ENCODE measurements at regions not wholly inside any gene's neighbourhood (a gene's known extent, or its start where the extent isn't known, plus 50 kb on each side); places are given as distances from the start of the nearest gene placed in this dataset.

DNA sequence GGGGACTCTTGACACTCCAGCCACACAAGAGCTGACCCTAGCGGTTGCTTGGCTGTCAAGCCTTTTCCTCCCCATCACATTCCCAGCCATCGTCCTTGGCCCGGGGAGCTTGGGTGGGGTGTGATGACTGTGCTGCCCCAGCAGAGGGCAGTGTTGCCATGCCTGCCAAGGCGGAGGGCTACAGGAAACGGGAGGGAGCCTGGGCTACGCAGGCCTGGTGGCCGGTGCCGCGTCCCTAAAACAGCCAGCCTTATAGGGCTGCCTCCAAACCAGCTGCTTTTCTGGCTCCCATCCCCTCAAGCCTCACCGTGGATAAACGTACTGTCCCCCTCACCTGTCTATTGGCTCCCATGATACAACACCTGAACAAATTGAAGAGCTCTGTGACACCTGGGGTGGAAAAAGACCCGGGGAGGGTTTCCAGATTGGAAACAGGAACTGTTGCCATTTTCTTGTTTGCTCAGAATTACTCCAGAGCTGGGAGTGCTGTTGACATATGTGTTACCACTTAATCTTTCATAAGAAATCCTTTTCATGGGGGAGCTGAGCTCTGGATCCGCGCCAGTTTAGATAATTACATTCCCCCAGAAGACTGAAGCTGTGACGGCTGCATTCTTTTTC lies 72.8 kb upstream of the ASTN2 start:
- DNase-seq (ENCODE audit: low read depth in 2 of 2, low spot score in 1 of 2) = no peak

DNA sequence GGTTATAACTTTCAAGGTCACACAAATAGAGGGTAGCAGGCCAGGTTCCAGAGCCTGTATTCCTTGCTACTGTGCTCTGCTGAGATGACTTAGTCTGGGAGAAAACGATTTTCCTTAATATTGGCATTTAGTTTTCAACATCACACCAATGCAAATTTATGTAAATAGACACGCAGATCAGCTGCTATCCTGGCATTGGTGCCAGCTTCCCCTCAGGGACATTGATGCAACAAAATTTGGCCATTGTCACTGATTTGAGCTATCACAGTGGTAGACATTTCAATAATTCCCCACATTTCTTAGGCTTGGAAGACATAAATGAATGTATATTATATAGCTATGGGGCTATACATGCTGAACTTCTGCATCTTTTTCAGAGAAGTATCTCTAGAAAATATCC lies 71.6 kb upstream of the ASTN2 start:
- no peak for DNase-seq (ENCODE audit: low read depth in 2 of 2, low spot score in 1 of 2)

DNA sequence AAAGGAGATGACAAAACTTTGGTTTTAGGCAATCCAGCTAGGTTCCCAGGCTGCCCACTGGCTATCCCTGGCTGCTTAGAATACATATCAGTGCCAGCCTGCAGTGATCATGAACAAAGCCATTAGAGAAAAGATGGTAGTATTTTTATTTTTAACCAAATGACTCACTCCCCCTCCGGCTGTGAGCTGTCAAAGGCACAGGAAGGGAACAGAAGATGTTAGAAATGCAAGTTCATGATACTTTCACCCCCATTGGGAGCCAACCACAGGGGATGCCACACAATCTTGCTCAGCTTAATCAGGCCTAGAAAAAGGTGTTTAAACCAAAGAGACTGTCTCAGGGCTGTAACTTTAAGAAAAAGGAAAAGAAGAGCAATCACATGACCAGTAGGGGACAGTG lies 70.3 kb upstream of the ASTN2 start:
- DNase-seq (ENCODE audit: low read depth in 2 of 2, low spot score in 1 of 2) = no peak

DNA sequence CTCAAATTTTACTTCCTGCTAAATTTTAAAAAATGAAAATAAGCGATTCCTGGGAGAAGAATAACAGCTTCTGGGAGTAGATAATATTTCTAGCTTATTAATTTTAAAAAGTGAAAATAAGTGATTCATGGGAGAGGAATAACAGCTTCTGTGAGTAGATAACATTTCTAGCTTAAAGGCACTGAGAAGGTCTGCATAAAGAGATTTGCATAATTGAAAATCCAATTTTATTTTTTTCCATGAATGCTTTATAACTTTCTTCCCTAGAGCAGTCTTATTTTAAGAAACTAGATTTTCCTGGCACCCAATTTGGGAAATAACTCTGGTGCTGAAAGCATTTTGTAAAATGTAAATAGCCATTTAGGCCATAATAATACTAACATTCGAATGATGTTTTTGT lies 65.9 kb upstream of the ASTN2 start:
- no peak for DNase-seq (ENCODE audit: low read depth in 2 of 2, low spot score in 1 of 2)

DNA sequence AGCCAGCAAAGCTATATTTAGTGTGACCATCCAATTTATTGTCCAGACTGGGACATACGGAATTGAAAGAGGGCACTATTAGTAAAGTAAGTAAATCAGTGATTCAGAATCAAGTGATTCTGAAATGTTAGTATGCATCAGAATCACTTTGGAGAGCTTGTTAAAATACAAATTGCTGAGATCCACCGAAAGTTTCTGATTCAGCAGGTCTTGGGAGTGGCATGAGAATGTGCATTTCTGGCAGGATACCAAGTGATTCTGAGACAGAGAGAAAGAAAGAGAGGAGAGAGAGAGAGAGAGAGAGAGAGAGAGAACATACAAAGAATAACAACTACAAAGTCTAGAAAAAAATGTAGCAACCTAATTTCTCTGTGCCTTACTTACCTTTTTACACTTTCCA lies 65.4 kb upstream of the ASTN2 start:
- DNase-seq (ENCODE audit: low read depth in 2 of 2, low spot score in 1 of 2) = no peak

DNA sequence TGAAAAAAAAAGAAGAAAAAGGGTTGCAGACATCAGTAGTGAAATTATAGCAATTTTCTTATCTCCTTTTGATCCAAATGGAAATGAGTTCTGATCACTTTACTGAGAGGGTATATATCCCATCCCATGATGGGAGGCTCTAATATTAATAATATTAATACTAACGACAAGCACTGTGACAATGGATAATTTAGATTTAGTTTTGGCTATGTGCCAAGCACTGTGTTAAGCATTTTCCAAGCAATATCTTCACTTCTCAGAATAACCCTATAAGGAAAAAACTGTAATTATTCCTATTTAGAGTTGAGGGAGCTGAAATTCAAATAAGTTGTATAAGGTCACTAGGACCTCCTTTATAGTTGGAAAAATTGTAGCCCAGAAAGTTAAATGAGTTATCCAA lies 58.4 kb upstream of the ASTN2 start:
- DNase-seq (ENCODE audit: low read depth in 2 of 2, low spot score in 1 of 2) = no peak

DNA sequence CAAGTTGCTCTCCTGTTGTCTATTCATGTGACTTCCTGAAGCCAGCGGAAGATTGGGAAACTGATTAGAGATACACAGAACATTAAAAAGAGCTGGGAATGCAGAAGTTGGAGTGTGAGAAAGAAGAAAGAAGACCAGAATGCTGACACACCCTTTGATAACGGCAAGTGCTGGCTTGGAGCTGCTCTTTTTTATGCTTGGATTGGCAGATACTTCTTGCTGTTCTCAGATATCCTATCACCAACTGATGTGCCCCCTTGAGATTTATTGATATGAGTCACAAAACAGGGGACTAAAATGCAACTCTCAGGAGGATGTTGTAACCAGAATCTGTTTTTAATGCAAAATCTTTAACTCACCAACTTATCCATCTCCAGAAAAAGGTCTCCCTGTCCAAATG lies 56.0 kb upstream of the ASTN2 start:
- no peak for DNase-seq (ENCODE audit: low read depth in 2 of 2, low spot score in 1 of 2)

DNA sequence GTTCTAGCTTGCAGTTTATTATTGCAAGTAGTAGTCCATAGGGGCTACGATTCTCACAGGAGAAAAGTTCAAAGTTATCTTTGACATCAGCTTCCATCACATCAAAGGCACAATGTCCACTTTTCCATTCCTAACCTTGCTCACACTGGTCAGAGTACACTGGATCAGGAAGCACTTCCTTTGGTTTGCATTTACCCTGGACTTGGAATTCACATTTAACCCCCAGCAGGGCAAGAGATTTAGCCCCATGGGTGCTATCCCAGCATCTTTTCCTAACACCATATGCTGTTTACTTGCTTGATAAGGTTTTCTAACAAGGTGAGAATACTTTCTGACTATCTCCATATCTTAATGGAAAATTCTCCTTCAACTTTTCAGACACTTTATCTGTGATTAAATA lies 55.6 kb upstream of the ASTN2 start:
- no peak for DNase-seq (ENCODE audit: low read depth in 2 of 2, low spot score in 1 of 2)

DNA sequence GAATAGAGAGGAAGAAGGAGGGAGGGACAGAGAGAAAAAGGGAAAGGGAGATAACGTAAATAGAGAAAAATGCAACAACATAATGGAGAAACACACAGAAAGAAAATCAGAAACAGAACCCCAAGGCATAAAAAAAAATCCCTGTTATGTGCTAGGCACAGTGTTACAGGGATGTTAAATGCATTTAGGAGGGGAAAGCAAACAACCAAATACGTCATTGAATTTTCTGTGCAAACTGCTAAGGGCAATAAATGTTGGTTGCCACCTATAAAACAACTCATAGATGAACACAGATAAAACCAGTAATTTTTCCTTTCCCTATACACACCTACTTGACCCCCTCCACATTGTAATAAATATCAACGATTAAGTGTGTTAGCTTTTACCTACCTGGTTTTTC lies 51.3 kb upstream of the ASTN2 start:
- DNase-seq (ENCODE audit: low read depth in 2 of 2, low spot score in 1 of 2) = no peak

DNA sequence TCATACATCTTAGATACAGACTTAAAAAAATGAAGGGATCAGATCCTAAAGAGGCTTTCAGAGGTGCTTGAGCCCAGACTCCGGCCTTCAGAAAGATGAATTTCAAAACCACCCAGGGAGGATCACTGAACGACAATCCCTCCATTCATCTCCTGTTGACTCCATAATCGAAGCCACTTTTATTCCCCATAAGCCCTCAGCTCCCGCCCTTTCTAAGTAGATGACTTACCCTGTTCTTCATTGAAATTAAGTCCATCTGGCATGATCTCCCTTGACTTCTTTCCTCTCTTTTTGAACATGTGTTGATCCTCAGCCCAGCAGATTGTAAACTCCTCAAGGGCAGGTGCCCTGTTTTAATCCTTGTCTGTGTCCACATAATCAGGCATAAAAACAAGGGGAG lies 50.8 kb upstream of the ASTN2 start:
- no peak for DNase-seq (ENCODE audit: low read depth in 2 of 2, low spot score in 1 of 2)

DNA sequence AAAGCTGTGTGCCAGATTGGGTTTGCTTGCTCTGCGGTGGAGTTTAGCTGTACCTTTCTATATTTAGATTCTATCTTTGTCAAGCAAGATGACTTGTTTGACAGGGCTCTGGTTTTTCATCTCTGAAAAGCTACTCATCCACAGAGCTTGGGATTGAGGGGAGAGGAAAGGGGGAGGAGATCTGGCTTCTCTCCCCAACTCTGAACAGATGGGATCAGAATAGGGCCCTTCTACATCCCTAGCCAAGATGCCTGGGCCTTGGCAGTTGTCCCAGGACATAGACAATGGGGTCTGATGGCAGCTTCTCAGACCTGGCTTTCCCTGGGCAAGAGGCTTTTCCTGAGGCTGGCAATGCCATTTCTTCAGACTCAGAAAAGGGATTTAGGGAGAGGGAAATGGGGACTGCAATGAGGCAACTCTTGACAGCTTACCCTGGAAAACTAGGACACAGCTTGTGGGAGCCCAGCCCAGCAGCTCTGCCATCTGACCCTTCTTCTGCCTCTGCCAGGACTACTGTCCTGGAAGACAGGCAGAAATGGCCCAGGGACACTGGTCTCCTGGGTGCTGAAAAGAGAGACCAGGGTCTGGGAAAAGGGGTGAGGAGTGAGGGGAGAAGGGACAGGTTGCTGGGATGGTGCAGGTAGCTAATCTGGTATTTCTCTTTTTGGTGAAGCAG lies 50.2 kb upstream of the ASTN2 start:
- DNase-seq (ENCODE audit: low read depth in 2 of 2, low spot score in 1 of 2) = no peak
